GM12873 (cell line): ENCODE measurements at regions not wholly inside any gene's neighbourhood (a gene's known extent, or its start where the extent isn't known, plus 50 kb on each side); places are given as distances from the start of the nearest gene placed in this dataset.

Source experiments
- CTCF ChIP-seq: IDR thresholded peaks from 2 replicates; pipeline ENCODE4 v1.5.1; 2012; ENCODE audit warnings: low read depth, mild to moderate bottlenecking, moderate library complexity, low read length, control low read depth; ENCODE audit not compliant: insufficient read depth; ENCODE audit errors: missing control alignments

GRCh38 chr2:145404690-145405089 is 884.8 kb upstream of the ZEB2 start:
- TF ChIP-seq CTCF = no peak

GRCh38 chr2:145402706-145403277 is 882.9 kb upstream of the ZEB2 start:
- TF ChIP-seq CTCF = no peak

DNA sequence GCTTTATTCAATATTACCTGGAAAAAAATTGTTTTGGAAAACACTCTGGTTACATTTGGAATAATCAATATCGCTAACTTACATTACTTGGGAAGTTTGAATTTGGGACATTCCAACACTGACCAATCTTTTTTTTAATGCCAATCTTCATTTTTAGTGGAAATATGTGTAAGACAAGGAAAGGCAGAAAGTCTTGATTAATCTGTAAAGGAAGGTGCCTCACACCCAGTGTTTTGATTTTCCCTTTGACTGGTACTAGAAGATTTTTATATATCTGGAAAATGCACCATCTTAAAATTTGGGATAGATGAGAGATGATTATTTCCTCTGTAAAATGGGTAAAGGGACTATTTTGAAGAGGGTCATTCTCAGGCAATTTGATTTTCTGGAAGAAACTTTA is 879.2 kb upstream of the ZEB2 start:
- no peak for TF ChIP-seq CTCF

GRCh38 chr2:145394181-145394580 is 874.3 kb upstream of the ZEB2 start:
- no peak for TF ChIP-seq CTCF

- no peak for TF ChIP-seq CTCF
These were observed 867.1 kb upstream of the ZEB2 start for GRCh38 chr2:145386973-145387372.

DNA sequence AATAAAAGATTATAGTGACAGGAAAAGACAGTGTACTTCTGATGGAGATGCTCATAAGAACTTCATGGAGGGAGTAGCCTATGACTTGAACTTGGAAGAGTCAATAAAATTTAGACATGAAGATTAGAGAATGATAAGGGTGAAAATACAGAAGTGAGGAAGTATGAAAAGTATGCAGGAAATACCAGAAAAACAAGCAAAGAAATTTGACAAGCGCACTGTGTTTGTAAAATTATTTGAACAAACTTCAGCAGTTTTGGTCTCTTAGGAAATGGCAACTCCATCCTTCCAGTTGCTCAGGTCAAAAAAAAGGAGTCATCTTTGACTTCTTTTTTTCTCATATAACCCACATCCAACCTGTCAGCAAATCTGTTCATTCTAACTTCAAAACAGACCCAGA is 864.0 kb upstream of the ZEB2 start:
- no peak for TF ChIP-seq CTCF

- TF ChIP-seq CTCF = no peak
These were observed 860.6 kb upstream of the ZEB2 start for GRCh38 chr2:145380436-145381017.
